Suppressor macrophage treated with lipopolysaccharide for 1 hour (primary cell): ENCODE measurements at regions not wholly inside any gene's neighbourhood (a gene's known extent, or its start where the extent isn't known, plus 50 kb on each side); places are given as distances from the start of the nearest gene placed in this dataset.
A peak's percentile ranks its signal among the peaks of the same experiment; 100 is the strongest.
"Not testable (repeated sequence)": the region's sequence is repeated elsewhere in the genome, so short reads cannot be mapped to it uniquely, and the experiment has no call there.

Experiments
- DNase-seq, 3 donors: peaks; one replicate each; pipeline ENCODE4 v3.0.0-alpha.2; 2020 to 2022

DNA sequence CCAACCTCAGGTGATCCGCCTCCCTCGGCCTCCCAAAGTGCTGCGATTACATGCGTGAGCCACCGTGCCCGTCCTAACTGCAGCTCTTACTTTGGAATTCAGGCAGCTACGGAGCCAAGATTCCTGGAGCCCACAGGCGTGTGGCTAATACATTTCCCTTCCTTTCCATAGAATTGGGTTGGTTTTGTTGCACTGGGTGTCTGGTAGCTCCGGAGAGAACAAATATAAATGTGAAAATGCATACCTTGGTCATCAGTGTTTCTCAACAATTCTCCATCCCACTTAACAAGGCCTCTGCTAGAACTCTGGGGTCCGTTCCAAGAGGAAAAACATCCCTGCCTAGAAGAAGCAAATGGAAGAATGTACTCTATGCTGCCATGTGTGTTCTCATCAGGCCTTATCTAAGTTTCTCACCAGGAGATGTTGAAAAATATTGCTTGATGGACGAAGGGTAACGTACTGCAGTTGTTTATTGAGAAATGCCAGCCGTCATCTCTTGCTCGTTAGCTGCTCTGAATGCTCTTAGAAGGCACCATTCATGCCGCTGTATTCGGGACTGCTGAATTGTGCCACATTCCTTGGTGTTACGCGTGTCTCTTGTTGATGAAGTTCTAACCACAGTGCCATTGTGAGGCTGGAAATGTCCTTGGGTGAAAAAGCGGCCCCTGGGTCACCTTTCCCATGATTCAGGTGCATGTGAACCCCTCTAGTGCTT lies 50.5 kb upstream of the CD99 start:
- no peak for DNase-seq

DNA sequence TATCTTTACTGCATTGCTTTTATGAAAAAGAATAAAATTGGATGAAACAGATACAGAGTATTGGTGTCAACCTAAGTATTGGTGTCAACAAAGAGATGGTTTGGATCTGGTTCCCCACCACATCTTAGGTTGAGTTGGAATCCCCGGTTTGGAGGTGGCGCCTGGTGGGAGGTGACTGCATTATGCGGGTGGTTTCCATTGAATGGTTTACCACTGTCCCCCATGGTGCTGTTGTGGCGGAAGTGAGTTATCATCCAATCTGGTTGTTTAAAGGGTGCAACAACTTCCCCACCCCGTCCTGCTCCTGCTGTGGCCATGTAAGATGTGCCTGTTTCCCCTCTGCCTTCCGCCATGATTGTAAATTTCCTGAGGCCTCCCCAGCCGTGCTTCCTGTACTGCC lies 52.8 kb upstream of the CD99 start:
- no peak for DNase-seq

DNA sequence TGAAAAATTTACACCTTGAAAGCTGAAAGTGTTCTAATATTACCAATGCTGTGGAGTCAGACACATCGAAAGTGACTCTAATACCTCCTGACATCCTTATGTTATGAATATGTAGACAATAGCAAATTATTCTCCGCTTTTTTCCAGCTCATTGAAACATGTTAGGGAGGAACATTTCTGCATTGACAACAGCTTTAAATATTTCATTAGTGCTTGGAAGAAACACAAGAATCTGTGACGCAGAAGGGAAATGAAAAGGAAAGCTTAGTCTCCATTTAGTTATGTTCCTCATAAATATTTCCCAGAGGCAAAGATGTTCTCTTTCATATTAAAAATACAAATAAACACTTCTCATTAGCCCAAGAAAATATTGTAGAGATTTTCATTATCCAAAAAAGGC lies 55.8 kb upstream of the CD99 start:
- DNase-seq, result no peak

DNA sequence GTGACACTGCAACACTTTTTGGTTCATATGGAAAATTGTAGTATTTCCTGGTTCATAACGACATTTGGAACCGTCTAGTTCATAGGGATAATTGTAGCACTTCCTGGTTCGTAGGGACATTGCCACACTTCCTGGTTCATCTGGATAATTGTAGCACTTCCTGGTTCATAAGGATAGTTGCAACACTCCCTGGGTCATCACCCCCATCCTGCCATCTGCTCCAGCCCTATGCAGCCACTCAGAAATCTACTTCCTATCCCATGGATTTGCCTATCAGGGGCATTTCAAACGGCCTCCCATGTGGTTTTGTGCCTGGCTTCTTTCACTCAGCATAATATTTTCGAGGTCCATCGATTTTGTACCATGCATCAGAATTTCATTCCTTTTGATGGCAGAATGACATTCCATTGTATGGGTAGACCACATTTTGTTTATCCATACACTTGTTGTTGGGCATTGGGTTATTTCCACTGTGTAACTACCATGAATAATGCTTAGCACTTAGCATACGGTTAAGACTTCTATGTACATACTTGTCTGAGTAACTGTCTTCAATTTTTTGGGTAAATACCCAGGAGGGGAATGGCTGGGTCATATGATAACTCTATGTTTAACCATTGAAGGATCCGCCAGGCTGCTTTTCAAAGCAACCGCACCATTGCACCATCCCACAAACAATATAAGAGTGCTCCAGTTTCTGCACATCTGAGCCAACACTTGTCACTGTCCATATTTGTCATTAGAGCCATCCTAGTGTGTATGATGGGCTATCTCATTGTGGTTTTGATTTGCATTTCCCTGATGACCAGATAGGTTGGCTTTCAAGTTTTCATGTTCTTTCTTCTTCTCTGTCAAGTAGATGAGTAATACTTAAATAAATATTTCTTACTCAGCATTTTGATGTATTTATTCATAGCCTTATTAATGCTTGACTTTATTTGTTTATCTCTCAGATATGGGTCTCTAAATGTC lies 58.3 kb upstream of the CD99 start:
- DNase-seq, result no peak

DNA sequence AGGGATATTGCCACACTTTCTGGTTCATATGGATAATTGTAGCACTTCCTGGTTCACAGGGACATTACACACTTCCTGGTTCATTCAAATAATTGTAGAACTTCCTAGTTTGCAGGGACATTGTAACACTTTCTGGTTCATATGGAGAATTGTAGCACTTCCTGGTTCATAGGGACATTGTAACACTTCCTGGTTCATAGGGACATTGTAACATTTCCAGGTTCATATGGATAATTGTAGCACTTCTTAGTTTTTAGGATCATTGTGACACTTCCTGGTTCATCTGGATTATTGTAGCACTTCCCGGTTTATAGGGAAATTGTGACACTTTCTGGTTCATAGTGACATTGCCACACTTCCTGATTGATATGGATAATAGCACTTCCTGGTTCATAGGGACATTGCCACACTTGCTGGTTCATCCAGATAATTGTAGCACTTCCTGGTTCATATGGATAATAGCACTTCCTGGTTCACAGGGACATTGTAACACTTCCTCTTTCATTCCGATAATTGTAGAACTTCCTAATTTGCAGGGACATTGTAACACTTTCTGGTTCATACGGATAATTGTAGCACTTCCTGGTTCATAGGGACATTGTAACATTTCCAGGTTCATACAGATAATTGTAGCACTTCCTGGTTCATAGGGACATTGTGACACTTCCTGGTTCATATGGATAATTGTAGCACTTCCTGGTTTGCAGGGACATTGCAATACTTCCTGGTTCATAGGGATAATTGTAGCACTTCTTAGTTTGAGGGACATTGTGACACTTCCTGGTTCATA lies 59.2 kb upstream of the CD99 start:
- peak in 2 of 3 donors; percentile 33 to 46 for DNase-seq

DNA sequence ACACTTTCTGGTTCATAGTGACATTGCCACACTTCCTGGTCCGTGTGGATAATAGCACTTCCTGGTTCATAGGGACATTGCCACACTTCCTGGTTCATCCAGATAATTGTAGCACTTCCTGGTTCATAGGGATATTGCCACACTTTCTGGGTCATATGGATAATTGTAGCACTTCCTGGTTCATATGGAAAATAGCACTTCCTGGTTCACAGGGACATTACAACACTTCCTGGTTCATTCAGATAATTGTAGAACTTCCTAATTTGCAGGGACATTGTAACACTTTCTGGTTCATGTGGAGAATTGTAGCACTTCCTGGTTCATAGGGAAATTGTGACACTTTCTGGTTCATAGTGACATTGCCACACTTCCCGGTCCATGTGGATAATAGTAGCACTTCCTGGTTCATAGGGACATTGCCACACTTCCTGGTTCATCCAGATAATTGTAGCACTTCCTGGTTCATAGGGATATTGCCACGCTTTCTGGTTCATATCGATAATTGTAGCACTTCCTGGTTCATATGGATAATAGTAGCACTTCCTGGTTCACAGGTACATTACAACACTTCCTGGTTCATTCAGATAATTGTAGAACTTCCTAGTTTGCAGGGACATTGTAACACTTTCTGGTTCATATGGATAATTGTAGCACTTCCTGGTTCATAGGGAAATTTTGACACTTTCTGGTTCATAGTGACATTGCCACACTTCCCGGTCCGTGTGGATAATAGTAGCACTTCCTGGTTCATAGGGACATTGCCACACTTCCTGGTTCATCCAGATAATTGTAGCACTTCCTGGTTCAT lies 60.0 kb upstream of the CD99 start:
- DNase-seq, result not testable (repeated sequence)

DNA sequence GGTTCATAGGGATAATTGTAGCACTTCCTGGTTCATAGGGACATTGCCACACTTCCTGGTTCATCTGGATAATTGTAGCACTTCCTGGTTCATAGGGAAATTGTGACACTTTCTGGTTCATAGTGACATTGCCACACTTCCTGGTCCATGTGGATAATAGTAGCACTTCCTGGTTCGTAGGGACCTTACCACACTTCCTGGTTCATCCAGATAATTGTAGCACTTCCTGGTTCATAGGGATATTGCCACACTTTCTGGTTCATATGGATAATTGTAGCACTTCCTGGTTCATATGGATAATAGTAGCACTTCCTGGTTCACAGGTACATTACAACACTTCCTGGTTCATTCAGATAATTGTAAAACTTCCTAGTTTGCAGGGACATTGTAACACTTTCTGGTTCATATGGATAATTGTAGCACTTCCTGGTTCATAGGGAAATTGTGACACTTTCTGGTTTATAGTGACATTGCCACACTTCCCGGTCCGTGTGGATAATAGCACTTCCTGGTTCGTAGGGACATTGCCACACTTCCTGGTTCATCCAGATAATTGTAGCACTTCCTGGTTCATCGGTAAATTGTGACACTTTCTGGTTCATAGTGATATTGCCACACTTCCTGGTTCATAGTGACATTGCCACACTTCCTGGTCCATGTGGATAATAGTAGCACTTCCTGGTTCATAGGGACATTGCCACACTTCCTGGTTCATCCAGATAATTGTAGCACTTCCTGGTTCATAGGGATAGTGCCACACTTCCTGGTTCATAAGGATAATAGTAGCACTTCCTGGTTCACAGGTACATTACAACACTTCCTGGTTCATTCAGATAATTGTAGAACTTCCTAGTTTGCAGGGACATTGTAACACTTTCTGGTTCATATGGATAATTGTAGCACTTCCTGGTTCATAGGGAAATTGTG lies 60.8 kb upstream of the CD99 start:
- DNase-seq, result not testable (repeated sequence)

DNA sequence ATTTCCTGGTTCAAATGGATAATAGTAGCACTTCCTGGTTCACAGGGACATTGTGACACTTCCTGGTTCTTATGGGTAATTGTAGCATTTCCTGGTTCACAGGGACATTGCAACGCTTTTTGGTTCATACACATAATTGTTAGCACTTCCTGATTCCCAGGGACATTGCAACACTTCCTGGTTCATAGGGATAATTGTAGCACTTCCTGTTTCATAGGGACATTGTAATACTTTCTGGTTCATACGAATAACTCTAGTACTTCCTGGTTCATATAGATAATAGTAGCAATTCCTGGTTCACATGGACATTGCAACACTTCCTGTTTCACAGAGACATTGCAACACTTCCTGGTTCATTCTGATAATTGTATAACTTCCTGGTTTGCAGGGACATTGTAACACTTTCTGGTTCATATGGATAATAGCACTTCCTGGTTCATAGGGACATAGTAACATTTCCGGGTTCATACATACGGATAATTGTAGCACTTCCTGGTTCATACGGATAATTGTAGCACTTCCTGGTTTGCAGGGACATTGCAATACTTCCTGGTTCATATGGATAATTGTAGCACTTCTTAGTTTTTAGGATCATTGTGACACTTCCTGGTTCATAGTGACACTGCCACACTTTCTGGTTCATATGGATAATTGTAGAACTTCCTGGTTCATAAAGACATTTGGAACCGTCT lies 61.6 kb upstream of the CD99 start:
- DNase-seq, result peak in 1 of 3 donors; percentile 29

DNA sequence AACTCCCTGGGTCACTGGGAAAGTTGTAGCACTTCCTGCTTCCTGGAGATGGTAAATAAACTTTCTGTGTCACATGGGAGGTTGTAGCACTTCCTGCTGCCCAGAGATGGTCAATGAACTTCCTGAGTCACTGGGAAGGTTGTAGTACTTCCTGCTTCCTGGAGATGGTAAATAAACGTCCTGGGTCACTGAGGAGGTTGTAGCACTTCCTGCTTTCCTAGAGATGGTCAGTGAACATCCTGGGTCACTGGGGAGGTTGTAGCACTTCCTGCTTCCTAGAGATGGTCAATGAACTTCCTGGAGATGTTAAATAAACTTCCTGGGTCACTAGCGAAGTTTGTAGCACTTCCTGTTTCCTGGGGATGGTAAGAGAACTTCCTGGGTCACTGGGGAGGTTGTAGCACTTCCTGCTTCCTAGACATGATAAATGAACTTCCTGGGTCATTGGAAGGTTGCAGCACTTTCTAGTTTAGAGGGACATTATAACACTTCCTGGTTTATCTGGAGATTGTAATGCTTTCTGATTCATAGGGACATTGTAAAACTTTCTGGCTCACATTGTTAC lies 62.3 kb upstream of the CD99 start:
- no peak for DNase-seq

DNA sequence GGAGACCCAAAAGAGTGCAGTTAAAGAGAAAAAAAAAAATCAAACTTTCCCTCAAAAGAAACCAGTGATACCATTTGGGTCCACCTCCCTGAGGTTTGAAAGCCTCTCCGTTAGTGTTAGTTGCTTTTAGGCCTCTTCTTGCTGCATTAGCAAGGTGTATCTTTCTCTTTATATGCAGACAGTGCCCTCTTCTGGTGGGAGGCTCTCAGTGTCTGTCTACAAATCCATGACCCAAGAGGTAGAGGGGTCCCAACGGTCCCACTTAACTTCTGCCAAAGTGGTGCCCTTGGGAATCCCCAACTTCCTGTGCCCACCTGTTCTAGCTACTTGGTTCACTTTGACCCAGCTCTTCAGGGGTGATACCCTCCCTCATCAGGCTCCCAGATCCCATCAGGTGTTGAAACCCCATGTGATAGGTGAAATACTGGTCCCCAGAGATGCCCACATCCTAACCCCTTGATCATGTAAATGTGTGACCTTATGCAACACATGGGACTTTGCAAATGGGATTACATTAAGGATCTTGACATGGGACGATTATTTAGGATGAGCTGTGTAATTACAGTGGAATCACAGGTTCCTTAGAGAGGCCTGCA lies 63.7 kb upstream of the CD99 start:
- DNase-seq, result peak in 2 of 3 donors; percentile 28 to 33

DNA sequence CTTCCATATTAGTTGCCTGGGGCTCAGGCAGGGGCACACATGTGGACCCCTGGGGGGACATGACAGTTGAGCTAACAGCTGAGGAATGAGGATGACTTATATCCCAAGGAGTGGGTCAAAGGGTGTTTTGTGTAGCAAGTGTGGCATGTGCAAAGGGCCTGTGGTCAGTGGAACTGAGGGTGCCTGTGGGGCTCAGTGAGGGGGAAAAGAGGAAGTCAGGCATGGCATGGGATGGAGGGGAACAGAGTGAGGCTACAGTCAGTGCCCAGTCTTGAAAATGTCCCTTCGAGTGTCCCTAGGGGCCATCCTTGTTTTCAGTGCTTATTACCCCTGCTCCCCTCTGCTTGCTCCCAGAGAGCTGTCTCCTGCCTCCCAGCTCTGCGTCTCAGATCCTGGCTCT lies 64.3 kb upstream of the CD99 start:
- no peak for DNase-seq

DNA sequence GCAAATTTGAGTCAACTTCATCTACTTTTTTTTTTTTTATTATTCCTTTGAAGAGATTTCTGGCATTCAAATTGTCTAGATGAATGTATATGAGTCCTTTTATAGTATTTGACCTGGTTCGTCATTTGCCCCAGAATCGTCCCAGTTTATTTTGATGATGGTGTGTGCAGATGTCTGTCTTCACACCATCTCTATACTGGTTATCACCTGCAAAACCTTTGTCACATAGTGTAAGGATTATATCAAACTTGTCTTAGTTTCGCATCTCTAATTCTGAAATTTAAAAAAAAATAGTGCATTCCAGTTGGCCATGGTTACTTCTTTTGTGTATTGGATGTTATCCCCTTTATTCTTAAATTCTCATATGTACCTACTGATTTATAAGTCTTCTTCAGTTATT lies 70.5 kb upstream of the CD99 start:
- DNase-seq, result no peak

DNA sequence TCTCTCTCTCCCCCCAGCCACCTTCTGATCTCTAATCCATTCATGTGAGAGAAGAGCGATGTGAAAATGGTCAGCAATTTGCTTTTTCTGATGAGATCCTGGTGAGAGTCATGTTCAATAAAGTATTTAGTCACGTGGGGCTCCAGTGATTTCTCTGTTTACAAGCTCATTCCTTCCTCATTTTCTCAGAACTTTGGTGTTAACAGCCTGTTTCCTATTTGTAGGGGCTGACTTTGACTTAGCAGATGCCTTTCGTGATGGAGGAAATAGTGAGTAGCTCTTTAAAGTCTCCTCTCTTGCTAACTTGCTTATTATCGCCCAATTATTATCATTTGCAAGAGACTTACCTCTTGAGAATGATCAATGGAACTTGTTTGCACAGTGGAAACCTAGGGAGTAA lies 72.6 kb upstream of the CD99 start:
- peak; percentile 21 to 52 (median 41) for DNase-seq

DNA sequence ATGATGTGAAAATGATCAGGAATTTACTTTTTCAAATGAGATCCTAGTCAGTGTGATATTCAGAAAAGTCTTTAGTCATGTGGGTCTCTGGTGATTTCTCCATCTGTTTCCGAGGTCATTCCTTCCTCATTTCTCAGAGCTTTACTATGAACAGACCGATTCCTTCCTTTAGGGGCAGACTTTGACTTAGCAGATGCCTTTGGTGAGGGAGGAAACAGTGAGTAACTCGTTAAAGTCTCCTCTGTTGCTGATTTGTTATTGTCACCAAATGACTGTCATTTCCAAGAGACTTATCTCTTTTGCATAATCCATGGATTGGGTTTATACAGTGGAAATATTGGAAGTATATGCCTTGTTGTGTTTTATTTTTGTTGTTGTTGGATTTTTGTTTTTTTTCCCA lies 76.2 kb upstream of the CD99 start:
- peak; percentile 80 to 93 (median 91) for DNase-seq

DNA sequence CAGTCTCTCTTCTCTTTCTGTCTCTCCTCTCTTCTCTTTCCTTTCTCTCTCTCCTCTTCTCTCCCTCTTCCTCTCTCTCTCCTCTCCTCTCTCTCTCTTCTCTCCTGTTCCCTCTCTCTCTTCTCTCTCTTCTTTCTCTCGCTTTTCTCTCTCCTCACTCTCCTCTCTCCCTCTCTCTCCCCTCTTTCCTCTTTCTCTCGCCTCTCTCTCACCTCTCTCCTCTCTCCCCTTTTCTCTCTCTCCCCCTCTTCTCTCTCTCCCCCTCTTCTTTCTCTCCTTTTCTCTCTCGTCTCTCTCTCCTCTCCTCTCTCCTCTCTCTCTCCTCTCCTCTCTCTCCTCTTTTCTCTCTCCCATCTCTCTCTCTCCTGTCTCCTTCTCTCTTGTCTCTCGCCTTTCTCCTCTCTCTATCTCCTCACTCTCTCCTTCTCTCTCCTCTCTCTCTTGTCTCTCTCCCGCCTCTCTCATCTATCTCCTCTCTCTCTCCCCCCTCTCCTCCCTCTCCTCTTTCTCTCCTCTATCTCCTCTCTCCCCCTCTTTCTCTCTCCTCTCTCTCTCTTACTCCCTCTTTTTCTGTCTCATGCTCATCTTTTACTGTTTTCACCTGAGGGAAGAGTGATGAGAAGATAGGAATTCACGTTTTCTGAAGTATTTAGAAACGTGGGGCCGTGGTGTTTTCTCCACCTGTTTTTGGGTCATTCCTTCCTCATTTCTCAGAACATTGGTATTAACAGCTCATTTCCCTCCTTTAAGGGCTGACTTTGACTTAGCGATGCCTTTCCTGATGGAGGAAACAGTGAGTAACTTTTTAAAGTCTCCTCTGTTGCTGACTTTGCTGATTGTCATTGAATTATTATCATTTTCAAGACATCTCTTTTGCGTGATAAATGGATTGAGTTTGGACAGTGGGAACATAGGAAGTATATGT lies 80.6 kb upstream of the CD99 start:
- peak; percentile 40 to 58 (median 53) for DNase-seq

DNA sequence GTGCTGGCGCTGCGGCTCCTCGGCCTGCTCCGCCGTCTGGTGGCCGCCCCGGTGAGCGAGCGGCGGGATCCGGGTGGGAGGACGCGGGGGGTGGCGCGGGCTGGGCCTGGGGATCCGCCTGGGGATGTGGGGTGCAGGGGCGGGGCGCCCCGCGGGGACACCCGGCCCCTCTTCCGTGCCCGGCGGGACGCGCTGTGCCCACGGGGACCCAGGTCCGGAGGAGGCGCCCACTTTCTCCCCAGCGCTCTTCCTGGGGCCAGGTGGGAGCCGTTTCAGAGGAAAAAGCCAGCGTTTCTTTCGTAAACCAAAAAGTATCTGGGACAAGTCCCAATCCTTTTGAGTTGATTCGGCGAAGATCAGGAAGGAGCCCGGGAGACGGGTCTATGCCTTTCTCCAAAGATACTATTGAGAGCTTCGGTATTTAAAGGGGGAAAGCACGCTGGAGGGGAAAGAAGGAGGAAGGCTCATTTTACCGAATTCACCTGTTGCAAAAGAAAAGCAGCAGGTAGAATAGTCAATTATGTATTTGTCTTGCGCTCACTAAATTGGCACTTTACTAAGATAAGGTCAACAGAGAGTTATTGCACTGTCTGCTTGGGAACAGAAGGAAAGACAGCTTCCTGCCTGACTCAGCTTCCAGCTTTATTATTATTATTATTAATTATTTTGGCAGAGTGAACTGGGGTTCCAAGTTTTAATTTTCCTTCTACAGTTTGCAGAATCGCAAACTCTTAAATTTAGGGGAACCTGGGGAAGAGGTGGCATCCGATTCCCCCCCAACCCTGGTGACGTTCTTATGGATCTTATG lies 81.5 kb upstream of the CD99 start:
- peak in 1 of 3 donors; percentile 12 for DNase-seq

DNA sequence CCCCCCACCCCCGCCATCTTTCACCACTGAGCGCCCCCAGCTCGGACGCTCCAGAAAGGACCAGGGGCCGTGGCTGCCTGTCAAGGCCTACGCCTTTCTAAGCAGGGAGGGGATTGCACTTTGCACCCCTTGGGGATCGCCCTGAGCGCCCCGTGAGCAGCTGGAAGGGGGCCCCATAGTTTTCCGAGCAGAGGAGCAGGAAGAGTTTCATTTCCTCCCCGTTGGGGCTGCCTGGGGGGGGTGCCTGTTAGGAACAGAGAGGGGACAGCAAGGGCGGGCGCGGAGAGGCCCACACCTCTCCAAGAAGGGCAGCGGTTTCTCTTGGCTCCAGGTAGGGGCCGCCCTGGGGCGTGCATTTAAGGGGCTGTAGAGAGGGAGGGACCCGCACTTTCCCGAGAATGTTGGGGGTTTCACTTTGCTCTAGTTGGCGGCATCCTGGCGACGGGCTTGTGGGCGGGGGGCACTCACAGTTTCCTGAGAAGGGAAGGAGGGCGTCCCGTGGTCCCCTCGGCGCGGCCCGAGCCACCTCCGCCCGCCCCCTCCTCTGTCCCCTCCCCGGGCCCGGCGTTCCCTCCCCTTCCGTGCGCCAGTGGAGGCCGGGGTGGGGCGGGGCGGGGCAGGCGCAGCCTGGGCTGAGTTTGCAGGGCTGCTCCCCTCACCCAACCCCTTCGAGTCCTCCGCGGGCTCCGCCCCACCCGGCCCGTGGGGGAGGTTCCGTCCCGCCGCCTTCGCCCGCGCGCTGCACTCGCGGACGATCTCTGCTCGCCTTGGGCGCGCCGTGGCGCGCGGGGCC lies 82.3 kb upstream of the CD99 start:
- peak; percentile 90 to 97 (median 95) for DNase-seq
